H1 (cell line): ENCODE measurements at regions not wholly inside any gene's neighbourhood (a gene's known extent, or its start where the extent isn't known, plus 50 kb on each side); places are given as distances from the start of the nearest gene placed in this dataset.

Source experiments
- CTCF ChIA-PET: fragments of 300-600 bp; sonication (Branson Sonifier 250); formaldehyde crosslinking; loops from one replicate; lab custom pipeline; 2021; ENCODE audit not compliant: partially characterized antibody; lab: Charles Lee
- POLR2A ChIA-PET: fragments of 300-600 bp; sonication (Branson Sonifier 250); formaldehyde crosslinking; loops from one replicate; lab custom pipeline; 2021; ENCODE audit warnings: inconsistent platforms; ENCODE audit not compliant: partially characterized antibody; lab: Charles Lee
- DNase-seq, 2 experiments: peaks; one replicate each; pipeline versions ENCODE4 v3.0.0 to v3.0.0-alpha.2; 2010 to 2022; ENCODE audit warnings: low spot score in 2 of 2, low read depth in 1 of 2, mixed read lengths in 1 of 2
- FAIRE-seq: peaks from 2 replicates; lab custom pipeline; 2011; peaks lifted over from hg19 to GRCh38; lab: Jason Lieb, UNC
- H2AFZ ChIP-seq: 2 replicates; pipeline ENCODE4 v1.8.1; 2012; ENCODE audit warnings: low read length, inconsistent platforms
- H2AK5ac ChIP-seq: 2 replicates; pipeline ENCODE4 v1.6.1; 2013; ENCODE audit warnings: low read depth, low read length
- H2BK120ac ChIP-seq: replicated peaks from 2 replicates; pipeline ENCODE3; 2013; ENCODE audit warnings: low read depth, low read length, inconsistent platforms
- H2BK12ac ChIP-seq: 2 replicates; pipeline ENCODE4 v1.6.1; 2013; ENCODE audit warnings: low read depth, low read length
- H2BK15ac ChIP-seq: 2 replicates; pipeline ENCODE4 v1.6.1; 2013; ENCODE audit warnings: low read length
- H2BK20ac ChIP-seq: 2 replicates; pipeline ENCODE4 v1.6.1; 2013; ENCODE audit warnings: low read length
- H2BK5ac ChIP-seq: 2 replicates; pipeline ENCODE4 v1.6.1; 2013; ENCODE audit warnings: low read depth, low read length
- H3K14ac ChIP-seq: 2 replicates; pipeline ENCODE4 v1.6.1; 2013; ENCODE audit warnings: inconsistent platforms; ENCODE audit not compliant: insufficient read length
- H3K18ac ChIP-seq: 2 replicates; pipeline ENCODE4 v1.6.1; 2013; ENCODE audit warnings: low read length; ENCODE audit errors: extremely low read depth
- H3K23ac ChIP-seq: 2 replicates; pipeline ENCODE4 v1.6.1; 2013; ENCODE audit warnings: inconsistent platforms; ENCODE audit not compliant: insufficient read length
- H3K23me2 ChIP-seq: 2 replicates; pipeline ENCODE4 v1.6.1; 2013; ENCODE audit warnings: low read depth, low read length
- H3K27ac ChIP-seq: 2 replicates; pipeline ENCODE4 v1.6.1; 2011; ENCODE audit warnings: low read depth, low read length, inconsistent platforms
- H3K27me3 ChIP-seq, 4 experiments: replicated peaks in 1 of 4; 1 replicate in 1 of 4; 2 replicates in 3 of 4; pipeline versions ENCODE4 v1.6.1 to v1.8.1; 2011 to 2013; ENCODE audit warnings: low read length in 3 of 4, mild to moderate bottlenecking in 3 of 4, inconsistent platforms in 2 of 4, mixed read lengths in 2 of 4, moderate library complexity in 1 of 4; ENCODE audit not compliant: control insufficient read depth in 3 of 4, insufficient read depth in 3 of 4; ENCODE audit errors: extremely low read depth in 1 of 4
- H3K36me3 ChIP-seq, 4 experiments: 2 replicates each; pipeline versions ENCODE4 v1.6.1 to v1.8.1; 2011 to 2013; ENCODE audit warnings: mild to moderate bottlenecking in 4 of 4, low read length in 3 of 4, moderate library complexity in 2 of 4, control low read depth in 1 of 4, inconsistent platforms in 1 of 4; ENCODE audit not compliant: insufficient read depth in 4 of 4, control insufficient read depth in 2 of 4
- H3K4ac ChIP-seq: replicated peaks from 2 replicates; pipeline ENCODE3; 2013; ENCODE audit warnings: low read length, low read depth, mixed read lengths, inconsistent platforms; ENCODE audit not compliant: insufficient read length
- H3K4me1 ChIP-seq, 4 experiments: replicated peaks in 1 of 4; 1 replicate in 1 of 4; 2 replicates in 3 of 4; pipeline versions ENCODE4 v1.6.1 to v1.8.1; 2011 to 2013; ENCODE audit warnings: low read length in 3 of 4, inconsistent platforms in 2 of 4, mixed read lengths in 1 of 4; ENCODE audit not compliant: insufficient read depth in 4 of 4, control insufficient read depth in 3 of 4
- H3K4me2 ChIP-seq, 2 experiments: 2 replicates each; pipeline versions ENCODE4 v1.6.1 to v1.8.1; 2011 to 2013; ENCODE audit warnings: low read depth in 2 of 2, low read length in 2 of 2, control low read depth in 1 of 2, inconsistent platforms in 1 of 2, mild to moderate bottlenecking in 1 of 2; ENCODE audit not compliant: insufficient read depth in 1 of 2
- H3K4me3 ChIP-seq, 4 experiments: fragments of 200-600, 300-600 bp in 1 of 4; sonication (generic), shearing (Covaris generic), sonication (Bioruptor Twin) in 1 of 4; 2 replicates each; pipeline versions ENCODE4 v1.5.1 to v1.8.1; 2011 to 2016; ENCODE audit warnings: low read length in 4 of 4, low read depth in 3 of 4, control low read depth in 2 of 4, inconsistent platforms in 2 of 4, mild to moderate bottlenecking in 2 of 4, mixed read lengths in 1 of 4, moderate library complexity in 1 of 4; ENCODE audit not compliant: insufficient read depth in 2 of 4; ENCODE audit errors: extremely low read depth in 1 of 4
- H3K56ac ChIP-seq: replicated peaks from 2 replicates; pipeline ENCODE3; 2013; ENCODE audit warnings: low read depth, mild to moderate bottlenecking, mixed read lengths, low read length, inconsistent platforms; ENCODE audit not compliant: insufficient read length
- H3K79me1 ChIP-seq: 2 replicates; pipeline ENCODE4 v1.6.1; 2013; ENCODE audit warnings: low read depth, low read length, control low read depth
- H3K79me2 ChIP-seq, 2 experiments: 2 replicates each; pipeline versions ENCODE4 v1.6.1 to v1.8.1; 2012 to 2013; ENCODE audit warnings: low read length in 2 of 2, mild to moderate bottlenecking in 2 of 2, inconsistent platforms in 1 of 2; ENCODE audit not compliant: insufficient read depth in 2 of 2, control insufficient read depth in 1 of 2
- H3K9ac ChIP-seq, 4 experiments: replicated peaks in 1 of 4; 1 replicate in 1 of 4; 2 replicates in 3 of 4; pipeline versions ENCODE4 v1.6.1 to v1.8.1; 2011 to 2013; ENCODE audit warnings: low read depth in 3 of 4, low read length in 3 of 4, control low read depth in 2 of 4, mild to moderate bottlenecking in 2 of 4, moderate library complexity in 2 of 4, inconsistent platforms in 1 of 4; ENCODE audit errors: extremely low read depth in 1 of 4
- H3K9me3 ChIP-seq, 2 experiments: 2 replicates each; pipeline versions ENCODE4 v1.6.1 to v1.8.1; 2012 to 2013; ENCODE audit warnings: mild to moderate bottlenecking in 2 of 2, moderate library complexity in 2 of 2, control low read depth in 1 of 2, inconsistent platforms in 1 of 2, low read depth in 1 of 2, low read length in 1 of 2, mixed read lengths in 1 of 2; ENCODE audit not compliant: insufficient read depth in 2 of 2
- H4K20me1 ChIP-seq, 2 experiments: replicated peaks in 1 of 2; 2 replicates each; pipeline versions ENCODE3 to v1.8.1; 2011 to 2013; ENCODE audit warnings: inconsistent platforms in 2 of 2, low read length in 2 of 2, mild to moderate bottlenecking in 1 of 2; ENCODE audit not compliant: insufficient read depth in 2 of 2, control insufficient read depth in 1 of 2
- H4K5ac ChIP-seq: 2 replicates; pipeline ENCODE4 v1.6.1; 2013; ENCODE audit warnings: low read length, low read depth, mixed read lengths, inconsistent platforms; ENCODE audit not compliant: insufficient read length
- H4K8ac ChIP-seq: 2 replicates; pipeline ENCODE4 v1.8.0; 2013; ENCODE audit warnings: mild to moderate bottlenecking, moderate library complexity, low read length, inconsistent platforms; ENCODE audit not compliant: insufficient read depth; ENCODE audit errors: extremely low read depth
- H4K91ac ChIP-seq: replicated peaks from 2 replicates; pipeline ENCODE3; 2013; ENCODE audit warnings: low read length, mixed read lengths, inconsistent platforms; ENCODE audit not compliant: insufficient read length
- CEBPB ChIP-seq: IDR thresholded peaks from 2 replicates; pipeline ENCODE4 v1.6.1; 2012; ENCODE audit warnings: low read depth, low read length
- FOSL1 ChIP-seq: IDR thresholded peaks from 2 replicates; pipeline ENCODE4 v1.6.1; 2011; ENCODE audit warnings: mild to moderate bottlenecking, low read depth, low read length, moderate library complexity; ENCODE audit not compliant: insufficient read depth
- POU5F1 ChIP-seq: IDR thresholded peaks from 2 replicates; pipeline ENCODE4 v1.6.1; 2011; ENCODE audit warnings: low read depth, mild to moderate bottlenecking, low read length, moderate library complexity
- YY1 ChIP-seq: IDR thresholded peaks from 2 replicates; pipeline ENCODE4 v1.6.1; 2011; ENCODE audit warnings: low read depth, mild to moderate bottlenecking, low read length
- WGBS, 2 experiments: shearing (Covaris generic) in 1 of 2; methylation state at CpG; one replicate each; pipeline versions ENCODE4 v1.1.6 to v1.1.7; 2013 to 2015; ENCODE audit warnings: low lambda C conversion rate in 2 of 2, mixed read lengths in 2 of 2, inconsistent platforms in 1 of 2, low coverage in 1 of 2, missing lambda C conversion rate in 1 of 2; ENCODE audit not compliant: insufficient replicate concordance in 2 of 2, insufficient coverage in 1 of 2, insufficient read length in 1 of 2; ENCODE audit errors: extremely low coverage in 1 of 2, missing lambda C conversion rate in 1 of 2; 5-methylcytosine and 5-hydroxymethylcytosine counted together
- TF ChIP-seq, protein P1 (sequence below): IDR thresholded peaks from 2 replicates; pipeline ENCODE4 v1.6.1; 2011; ENCODE audit warnings: low read length, improper control_type of control experiment

DNA sequence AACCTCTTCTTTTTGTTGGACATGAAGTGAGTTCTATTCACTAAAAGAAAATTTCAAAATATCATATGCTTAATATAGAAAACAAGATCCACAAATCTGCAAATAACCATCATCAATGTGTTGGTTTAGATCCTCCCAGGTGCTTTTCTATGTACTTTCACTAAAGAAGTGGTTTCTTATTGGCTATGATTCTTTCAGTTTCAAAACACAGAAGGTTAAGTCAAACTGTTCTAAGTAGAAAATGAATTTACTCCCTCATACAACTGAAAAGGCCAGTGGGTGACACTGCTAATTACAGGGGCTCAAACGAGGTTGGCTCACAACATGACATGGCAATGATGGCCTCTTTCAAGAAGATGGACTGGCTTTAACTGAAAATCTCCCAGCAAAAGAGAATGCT, 111.7 kb downstream of the GALR1 start:
- H3K23me2 ChIP-seq: no peaks in the 10 kb centered on the region
- H3K56ac ChIP-seq: no peak overlapping the region
- H3K4me3 ChIP-seq: no peak overlapping the region
- no peak overlapping the region for H2AK5ac ChIP-seq
- no peak overlapping the region for H2BK15ac ChIP-seq
- no peak overlapping the region for H2BK120ac ChIP-seq
- no peak overlapping the region for H4K91ac ChIP-seq
- no peak overlapping the region for H4K8ac ChIP-seq
- no peak overlapping the region for H3K27ac ChIP-seq
- H2BK12ac ChIP-seq: no peak overlapping the region
- CTCF ChIA-PET: no interaction called here
- no peak overlapping the region for H3K4me2 ChIP-seq
- H3K4ac ChIP-seq: no peak overlapping the region
- no peaks in the 10 kb centered on the region for H3K79me2 ChIP-seq
- H2BK20ac ChIP-seq: no peak overlapping the region
- H3K79me1 ChIP-seq: no peaks in the 10 kb centered on the region
- FAIRE-seq: no peak
- no peak for TF ChIP-seq CEBPB
- TF ChIP-seq POU5F1: no peak
- TF ChIP-seq, protein P1, sequence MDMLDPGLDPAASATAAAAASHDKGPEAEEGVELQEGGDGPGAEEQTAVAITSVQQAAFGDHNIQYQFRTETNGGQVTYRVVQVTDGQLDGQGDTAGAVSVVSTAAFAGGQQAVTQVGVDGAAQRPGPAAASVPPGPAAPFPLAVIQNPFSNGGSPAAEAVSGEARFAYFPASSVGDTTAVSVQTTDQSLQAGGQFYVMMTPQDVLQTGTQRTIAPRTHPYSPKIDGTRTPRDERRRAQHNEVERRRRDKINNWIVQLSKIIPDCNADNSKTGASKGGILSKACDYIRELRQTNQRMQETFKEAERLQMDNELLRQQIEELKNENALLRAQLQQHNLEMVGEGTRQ: no peak
- no peak for TF ChIP-seq FOSL1
- TF ChIP-seq YY1: no peak
- TF ChIP-seq, all 59 proteins: peak for 0
- Histone ChIP-seq H3K4me1 (no peaks in the 10 kb centered on the region), H3K9ac (no peak overlapping the region), H2AFZ (no peak overlapping the region), H3K23ac (no peak overlapping the region), H2BK5ac (no peak overlapping the region), H3K18ac (no peak overlapping the region), H3K27me3 (no peaks in the 10 kb centered on the region), H4K5ac (no peak overlapping the region), H3K9me3 (peaks cover 8 to 14% of the 10 kb centered on the region in 2 experiments; a peak in 3 of 4 replicates), H3K36me3 (no peaks in the 10 kb centered on the region), H4K20me1 (no peaks in the 10 kb centered on the region), H3K14ac (no peak overlapping the region)
- WGBS, 2 experiments: 83% methylated on average over 1 of the region's 1 CpG; no CpG with 5 or more reads in 1 of the 2 experiments
- POLR2A ChIA-PET: no interaction called here
- no peak for DNase-seq
